ENCODE measurements at regions not wholly inside any gene's neighbourhood (a gene's known extent, or its start where the extent isn't known, plus 50 kb on each side); places are given as distances from the start of the nearest gene placed in this dataset.
"Not testable (repeated sequence)": the region's sequence is repeated elsewhere in the genome, so short reads cannot be mapped to it uniquely, and the experiment has no call there.

- no peak for DNase-seq (ENCODE audit: low read depth)
These were observed 107.5 kb upstream of the TBX18 start for GRCh38 chr6:84871925-84872324.

- no peak for DNase-seq (ENCODE audit: low read depth)
These were observed 106.3 kb upstream of the TBX18 start for GRCh38 chr6:84870672-84871071.

- no peak for DNase-seq (ENCODE audit: low read depth)
These were observed 103.8 kb upstream of the TBX18 start for GRCh38 chr6:84868149-84868548.

DNA sequence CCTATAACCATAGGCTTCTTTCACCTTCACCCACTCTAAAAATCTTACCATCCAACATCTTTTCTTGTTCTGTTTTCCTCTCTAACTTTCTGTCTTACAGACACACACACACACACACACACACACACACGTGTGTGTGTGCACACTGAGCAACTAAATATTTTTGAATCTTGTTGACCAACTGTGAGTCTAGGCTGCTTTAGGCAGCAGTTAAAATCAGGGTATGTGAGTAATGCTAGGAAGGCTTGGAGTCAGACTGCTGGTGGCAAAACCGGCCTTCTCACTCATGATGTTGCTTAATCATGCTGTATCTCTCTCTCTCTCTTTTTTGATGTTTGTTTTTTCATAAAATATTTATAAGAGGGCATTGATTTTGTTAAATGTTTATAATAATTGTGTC lies 103.1 kb upstream of the TBX18 start:
- DNase-seq (ENCODE audit: low read depth), result no peak

GRCh38 chr6:84866715-84867114 lies 102.3 kb upstream of the TBX18 start:
- no peak for DNase-seq (ENCODE audit: low read depth)

DNA sequence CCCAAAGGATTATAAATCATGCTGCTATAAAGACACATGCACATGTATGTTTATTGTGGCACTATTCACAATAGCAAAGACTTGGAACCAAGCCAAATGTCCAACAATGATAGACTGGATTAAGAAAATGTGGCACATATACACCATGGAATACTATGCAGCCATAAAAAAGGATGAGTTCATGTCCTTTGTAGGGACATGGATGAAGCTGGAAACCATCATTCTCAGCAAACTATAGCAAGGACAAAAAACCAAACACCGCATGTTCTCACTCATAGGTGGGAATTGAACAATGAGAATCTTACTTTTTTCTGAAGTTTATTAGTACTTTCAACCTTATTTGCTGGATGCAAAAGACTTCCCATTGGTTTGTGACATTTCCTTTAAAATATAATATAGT lies 101.0 kb upstream of the TBX18 start:
- not testable (repeated sequence) for DNase-seq (ENCODE audit: low read depth)

- no peak for DNase-seq (ENCODE audit: low read depth)
These were observed 98.4 kb upstream of the TBX18 start for GRCh38 chr6:84862843-84863242.

- no peak for DNase-seq (ENCODE audit: low read depth)
These were observed 96.5 kb upstream of the TBX18 start for GRCh38 chr6:84860920-84861319.

GRCh38 chr6:84860509-84860908 lies 96.1 kb upstream of the TBX18 start:
- no peak for DNase-seq (ENCODE audit: low read depth)

GRCh38 chr6:84854811-84855400 lies 90.5 kb upstream of the TBX18 start:
- no peak for DNase-seq (ENCODE audit: low read depth)

DNA sequence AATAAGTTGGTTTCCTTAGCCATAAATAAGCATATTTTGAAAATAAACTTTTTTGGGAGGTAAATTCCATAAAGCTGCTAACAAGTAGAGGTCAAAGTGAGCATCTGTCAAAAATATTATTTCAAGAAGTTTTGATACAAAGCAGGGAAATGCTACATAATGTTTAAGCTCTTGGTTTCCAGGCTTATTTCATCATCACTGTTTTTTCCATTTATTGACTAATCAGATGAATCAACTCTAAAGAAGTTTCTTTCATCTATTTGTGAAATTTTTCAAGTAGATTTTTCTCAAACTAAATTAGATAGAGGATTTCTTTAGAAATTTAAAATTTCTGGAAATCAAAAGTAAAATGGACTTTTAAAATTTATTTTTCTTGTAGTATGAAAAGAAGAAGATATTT lies 89.5 kb upstream of the TBX18 start:
- no peak for DNase-seq (ENCODE audit: low read depth)

- no peak for DNase-seq (ENCODE audit: low read depth)
These were observed 84.6 kb upstream of the TBX18 start for GRCh38 chr6:84848960-84849359.

DNA sequence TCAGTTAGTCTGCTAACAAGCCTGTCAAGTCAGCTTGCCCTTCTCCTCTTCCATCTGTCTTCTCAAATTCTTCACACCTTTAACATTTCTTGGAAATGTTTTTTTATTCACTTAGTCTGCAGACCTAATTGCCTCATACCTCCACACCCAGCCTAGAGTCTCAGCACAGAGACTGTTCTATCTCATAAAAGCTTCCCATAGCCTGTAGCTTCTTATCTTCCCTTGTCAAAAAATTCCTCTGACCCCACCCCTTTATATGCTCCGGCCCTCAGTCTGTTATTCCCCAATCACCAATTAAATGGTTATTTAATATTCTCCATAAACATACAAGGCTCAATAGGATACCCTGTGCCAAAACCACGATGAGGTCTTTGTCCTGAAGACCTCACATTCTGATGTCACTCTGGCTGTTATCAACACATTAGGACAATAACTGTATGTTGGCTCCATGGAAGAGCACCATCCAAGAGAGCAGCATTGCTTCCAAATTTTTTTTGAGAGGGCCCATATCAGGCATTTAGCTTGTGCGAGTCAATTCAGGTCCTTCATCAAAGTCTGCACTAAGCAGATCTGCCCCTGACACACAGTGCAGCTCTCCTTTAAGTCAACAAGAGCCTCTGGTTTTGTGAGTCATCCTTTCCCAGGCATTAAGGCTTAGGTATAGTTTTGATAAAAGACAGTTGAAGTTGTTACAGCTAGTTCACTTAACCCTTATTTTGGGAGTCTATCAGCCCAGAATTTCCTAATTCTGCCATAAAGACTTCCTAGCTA lies 83.2 kb upstream of the TBX18 start:
- DNase-seq (ENCODE audit: low read depth), result no peak

DNA sequence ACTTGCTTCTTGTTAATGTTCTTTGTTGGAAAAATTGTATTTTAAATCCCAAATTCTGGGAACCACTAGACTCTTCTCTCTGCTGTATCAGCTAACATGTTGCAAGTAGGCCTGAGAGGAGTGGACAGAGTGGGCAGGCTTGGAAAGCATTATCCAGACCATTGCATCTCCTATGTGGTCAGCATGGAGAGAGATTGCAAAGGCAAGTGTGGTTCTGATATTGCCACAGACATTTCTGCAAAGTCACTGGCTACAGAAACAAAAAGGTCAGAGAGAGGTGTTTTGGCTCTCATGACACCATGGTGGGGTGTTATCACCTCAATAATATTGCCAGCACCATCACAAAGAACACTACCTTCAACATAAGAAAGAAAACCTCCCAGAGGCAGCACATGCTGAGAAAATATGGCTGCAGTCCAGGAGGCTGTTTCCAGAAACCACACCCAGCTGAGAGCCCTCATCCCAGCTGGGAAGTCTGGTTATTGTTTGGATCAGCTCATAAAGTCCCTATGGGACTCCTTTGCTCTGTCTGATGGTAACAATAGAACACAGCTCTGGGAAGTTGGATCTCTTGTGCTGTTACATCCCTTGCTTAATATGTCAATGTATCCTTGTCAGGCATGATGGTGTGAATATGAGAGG lies 78.2 kb upstream of the TBX18 start:
- DNase-seq (ENCODE audit: low read depth), result no peak

GRCh38 chr6:84837068-84837866 lies 72.9 kb upstream of the TBX18 start:
- not testable (repeated sequence) for DNase-seq (ENCODE audit: low read depth)

DNA sequence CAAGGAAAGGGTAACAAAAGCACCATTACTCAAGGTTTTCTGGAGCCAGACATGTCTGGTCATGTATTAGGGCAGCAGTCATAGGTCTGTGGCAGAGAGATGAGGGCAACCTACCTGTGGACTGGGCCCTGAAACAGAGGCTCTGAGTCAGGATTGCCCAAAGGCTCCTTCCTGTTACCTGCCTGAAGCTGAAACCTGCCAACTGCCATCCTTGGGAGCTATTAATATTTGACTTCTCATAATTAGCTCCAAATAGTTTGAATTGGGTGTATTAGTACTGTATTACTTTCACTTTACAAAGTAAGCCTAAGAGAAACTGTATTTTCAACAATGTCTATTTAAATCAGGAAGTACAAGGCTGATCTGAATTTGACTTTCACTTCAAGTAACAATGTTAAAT lies 72.0 kb upstream of the TBX18 start:
- DNase-seq (ENCODE audit: low read depth), result no peak

DNA sequence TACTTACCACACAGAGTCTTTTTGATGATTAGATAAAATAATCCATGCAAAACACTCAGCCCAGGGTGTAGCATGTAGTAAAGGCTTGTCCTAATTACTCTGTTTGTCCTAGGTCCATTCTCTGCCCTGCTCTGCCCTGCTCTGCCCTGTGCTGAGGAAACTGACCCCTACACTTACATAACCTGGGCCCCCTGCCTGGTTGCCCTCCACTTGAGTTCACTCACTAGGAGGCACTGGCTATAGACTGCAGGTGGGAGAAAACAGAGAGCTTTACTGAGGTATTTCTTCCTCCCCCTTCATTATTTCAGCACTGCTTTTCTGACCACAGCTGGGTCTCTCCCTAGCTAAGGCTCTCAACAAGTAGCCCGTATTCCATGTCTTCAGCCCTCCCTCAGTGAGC lies 70.9 kb upstream of the TBX18 start:
- DNase-seq (ENCODE audit: low read depth), result no peak

DNA sequence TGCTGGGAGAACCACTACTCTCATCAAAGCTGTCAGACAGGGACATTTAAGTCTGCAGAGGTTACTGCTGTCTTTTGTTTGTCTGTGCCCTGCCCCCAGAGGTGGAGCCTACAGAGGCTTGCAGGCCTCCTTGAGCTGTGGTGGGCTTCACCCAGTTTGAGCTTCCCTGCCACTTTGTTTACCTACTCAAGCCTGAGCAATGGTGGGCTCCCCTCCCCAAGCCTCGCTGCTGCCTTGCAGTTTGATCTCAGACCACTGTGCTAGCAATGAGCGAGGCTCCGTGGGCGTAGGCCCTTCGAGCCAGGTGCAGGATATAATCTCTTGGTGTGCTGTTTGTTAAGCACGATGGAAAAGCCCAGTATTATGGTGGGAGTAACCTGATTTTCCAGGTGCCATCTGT lies 67.5 kb upstream of the TBX18 start:
- not testable (repeated sequence) for DNase-seq (ENCODE audit: low read depth)

GRCh38 chr6:84825461-84825860 lies 61.1 kb upstream of the TBX18 start:
- DNase-seq (ENCODE audit: low read depth), result no peak

DNA sequence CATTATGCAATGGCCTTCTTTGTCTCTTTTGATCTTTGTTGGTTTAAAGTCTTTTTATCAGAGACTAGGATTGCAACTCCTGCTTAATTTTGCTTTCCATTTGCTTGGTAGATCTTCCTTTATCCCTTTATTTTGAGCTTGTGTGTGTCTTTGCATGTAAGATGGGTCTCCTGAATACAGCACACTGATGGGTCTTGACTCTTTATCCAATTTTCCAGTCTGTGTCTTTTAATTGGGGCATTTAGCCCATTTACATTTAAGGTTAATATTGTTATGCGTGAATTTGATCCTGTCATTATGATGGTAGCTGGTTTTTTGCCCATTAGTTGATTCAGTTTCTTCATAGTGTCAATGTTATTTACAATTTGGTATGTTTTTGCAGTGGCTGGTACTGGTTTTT lies 56.9 kb upstream of the TBX18 start:
- not testable (repeated sequence) for DNase-seq (ENCODE audit: low read depth)

- DNase-seq (ENCODE audit: low read depth), result no peak
These were observed 52.3 kb upstream of the TBX18 start for GRCh38 chr6:84816741-84817140.

- no peak for DNase-seq (ENCODE audit: low read depth)
These were observed 51.7 kb upstream of the TBX18 start for GRCh38 chr6:84815896-84816735.

Data from activated gamma-delta T cell treated with anti-CD3 and anti-CD28 coated beads, Interleukin-2, amount 50 U/mL, for 16 hours (primary cell).